HG03469 (cell line): ENCODE measurements at regions not wholly inside any gene's neighbourhood (a gene's known extent, or its start where the extent isn't known, plus 50 kb on each side); places are given as distances from the start of the nearest gene placed in this dataset.

Experiments used
- ATAC-seq: cut with Tn5 transposase; IDR thresholded peaks from one replicate; pipeline ENCODE4 v1.9.1; 2021; ENCODE audit warnings: mild to moderate bottlenecking, moderate library complexity, moderate number of reproducible peaks; ENCODE audit not compliant: unreplicated experiment

DNA sequence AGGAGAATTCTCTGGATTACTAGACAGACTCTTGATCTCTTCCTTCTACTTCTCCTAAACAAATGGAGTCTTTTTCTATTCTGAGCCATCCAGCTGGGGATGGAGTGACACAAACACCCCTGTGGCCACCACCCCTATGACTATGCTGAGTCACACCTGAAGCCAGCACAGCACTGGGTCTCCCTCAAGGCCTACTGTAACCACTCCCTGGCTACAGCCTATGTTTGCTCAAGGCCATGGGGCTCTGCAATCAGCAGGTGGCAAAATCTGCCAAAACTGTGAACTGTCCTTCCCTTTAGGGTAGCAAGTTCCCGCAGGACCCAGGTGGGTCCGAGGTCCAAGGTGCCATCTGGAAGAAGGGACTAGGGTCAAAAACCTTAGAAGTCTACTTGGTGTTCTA, 132.3 kb downstream of the TINAG start:
- no peak for ATAC-seq

DNA sequence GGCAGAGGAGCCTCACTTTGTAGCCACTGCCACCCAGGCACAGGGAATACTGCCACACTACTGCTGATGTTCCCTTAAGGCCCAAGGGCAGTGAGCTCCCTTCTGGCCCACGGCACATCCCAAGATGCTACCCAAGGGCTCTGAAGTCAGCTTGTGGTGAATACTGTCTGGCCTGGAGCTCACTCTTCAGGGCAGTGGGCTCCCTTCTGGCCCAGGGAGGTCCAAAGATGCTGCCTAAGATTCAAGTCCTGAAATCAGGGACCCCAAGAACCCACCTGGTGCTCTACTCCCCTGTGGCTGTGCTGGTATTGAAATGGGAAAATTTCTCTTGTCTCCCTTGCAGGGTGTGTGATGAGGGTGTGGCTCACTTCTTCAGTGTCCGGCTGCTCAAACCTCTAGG, 132.8 kb downstream of the TINAG start:
- no peak for ATAC-seq

DNA sequence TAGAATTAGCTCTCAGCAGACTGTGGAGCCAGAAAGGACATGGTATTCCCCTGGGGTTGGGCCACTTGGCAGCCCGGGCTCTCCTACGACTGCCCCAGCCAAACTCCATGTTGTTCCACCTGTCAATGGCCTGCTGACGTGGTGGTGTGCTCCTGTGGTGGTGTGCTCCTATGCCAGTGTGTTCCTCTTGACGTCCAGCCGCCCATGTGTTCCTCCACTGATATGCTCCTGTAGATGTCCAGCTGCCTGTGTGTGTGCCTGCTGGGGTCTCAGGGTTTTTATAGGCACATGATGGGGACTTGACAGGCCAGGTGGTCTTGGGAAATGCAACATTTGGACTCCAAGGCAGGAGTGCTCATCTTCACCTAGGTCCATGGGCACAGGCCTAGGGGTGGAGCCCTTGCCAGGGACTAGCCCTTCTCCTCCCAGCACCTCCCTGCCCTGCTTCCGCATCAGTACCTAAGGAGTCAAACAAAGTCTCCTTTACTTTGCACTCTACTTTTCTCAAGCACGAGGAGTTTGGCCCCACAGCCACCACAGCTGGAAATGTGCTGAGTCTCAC, 133.5 kb downstream of the TINAG start:
- ATAC-seq, result no peak

DNA sequence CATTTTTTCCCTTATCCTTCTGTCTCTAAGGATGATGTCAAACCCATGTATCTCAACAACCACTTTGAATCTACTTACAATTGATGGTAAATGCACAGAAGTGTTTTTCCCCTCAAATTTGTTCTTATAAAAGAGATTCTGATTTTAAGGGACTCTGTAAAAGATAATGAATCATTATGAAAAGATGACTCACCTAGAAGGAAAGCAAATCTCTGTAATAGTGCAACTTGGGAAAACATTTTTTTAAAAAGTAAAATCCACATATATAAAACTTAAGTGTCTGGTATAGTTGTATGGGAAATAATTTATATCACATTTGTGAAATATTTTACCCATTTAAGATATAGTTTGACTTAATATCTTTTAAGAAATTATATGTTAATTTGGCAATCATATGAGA, 137.0 kb downstream of the TINAG start:
- ATAC-seq, result no peak

DNA sequence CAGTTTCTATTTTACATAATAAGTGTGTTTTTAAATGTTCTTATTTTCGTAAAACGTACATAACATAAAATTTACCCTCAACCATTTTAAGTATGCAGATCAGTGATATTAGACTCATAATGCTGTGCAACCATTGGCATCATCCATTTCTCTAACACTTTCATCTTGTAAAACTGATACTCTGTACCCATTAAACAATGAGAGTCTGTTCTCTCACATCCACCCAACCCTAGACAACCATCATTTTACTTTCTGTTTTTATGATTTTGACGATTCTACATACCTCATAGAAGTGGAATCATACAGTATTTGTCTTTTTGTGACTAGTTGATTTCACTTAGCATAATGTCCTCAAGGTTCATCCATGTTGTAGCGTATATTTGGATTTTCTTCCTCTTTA, 140.4 kb downstream of the TINAG start:
- no peak for ATAC-seq

DNA sequence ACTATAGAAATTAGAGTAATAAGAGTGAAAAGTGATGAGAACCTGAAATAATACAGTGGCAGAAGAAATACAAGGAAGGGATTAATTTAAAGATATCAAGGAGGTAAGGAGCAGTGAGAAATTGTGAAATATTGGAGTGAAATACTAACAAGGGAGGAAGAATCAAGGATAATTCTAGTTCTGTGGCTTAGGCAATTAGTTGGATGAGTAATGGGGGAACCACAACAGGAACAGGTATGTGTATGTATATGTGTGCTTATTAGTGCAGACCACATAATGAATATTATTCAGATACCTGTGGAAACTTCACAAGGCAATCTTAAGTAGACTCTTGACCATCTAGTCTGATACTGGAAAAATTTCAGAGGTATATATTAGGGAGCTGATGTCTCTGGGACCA, 143.3 kb downstream of the TINAG start:
- ATAC-seq, result no peak

DNA sequence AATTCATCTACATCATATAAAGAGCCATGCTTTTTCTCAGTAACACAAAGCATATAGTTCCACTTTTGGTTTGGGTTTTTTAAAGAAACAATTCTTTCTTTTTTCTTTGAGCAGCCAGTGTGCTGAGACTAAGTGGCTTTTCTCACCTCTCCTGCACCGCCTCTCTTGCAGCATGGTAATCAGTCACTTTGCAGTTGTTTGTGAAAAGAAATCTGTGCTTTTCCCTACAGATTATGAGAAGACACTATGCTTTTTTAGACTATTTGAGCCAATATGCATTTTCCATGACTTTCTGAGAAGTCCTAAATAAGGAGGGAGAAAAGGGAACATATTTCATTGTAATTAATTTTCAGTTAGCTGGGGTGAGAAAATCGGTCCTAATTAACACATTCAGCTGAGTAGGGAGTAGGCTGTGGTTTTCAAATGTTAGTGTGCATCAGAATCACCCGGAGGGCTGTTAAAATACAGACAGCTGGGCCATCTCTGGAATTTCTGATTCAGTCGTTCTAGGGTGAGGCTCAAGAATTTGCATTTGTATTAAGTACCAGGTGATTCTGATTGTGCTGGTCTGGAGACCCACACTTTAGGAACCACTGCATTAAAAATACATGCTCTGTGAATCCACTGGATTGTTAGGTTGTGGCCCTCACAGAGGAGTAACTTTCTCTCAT, 155.2 kb downstream of the TINAG start:
- no peak for ATAC-seq

DNA sequence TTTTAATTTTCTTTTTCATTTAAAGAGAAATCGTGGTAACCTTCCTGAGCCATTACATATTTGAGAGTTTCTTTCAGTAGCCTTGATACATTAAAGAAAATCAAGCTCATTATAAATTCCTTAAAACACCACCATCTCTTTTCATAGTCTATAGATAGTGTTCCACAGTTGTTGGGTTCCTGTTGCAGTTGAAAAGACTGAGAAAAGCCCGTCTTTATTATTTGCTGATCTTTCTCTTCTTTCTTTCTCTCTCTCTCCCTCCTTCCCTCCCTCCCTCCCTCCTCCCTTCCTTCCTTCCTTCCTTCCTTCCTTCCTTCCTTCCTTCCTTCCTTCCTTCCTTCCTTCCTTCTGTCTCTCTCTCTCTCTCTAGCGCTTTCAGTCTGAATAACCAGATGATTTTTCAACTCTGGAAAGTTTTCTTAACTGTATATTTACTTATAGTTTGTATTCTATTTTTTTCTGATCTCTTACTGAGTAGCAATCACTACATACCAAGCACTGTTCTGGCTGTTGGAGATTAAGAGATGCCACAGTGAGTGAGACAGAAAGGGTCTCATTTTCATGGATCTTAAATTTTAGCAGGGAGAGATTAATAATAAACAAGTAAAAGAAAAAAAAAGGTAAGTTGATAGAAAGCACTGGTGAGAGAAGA, 157.5 kb downstream of the TINAG start:
- no peak for ATAC-seq

DNA sequence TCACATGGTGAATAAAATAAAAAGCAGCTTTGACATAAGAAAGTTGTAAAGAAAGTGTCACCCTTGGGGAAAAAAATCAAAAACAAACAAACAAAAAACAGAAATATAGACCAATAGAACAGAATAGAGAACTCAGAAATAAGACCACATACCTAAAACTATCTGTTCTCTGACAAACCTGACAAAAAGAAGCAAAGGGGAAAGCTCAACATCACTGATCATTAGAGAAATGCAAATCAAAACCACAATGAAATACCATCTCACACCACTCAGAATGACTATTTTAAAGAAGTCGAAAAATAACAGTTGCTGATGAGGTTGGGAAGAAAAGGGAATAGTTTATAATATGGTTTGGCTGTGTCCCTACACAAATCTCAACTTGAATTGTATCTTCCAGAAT, 159.1 kb downstream of the TINAG start:
- ATAC-seq, result no peak

DNA sequence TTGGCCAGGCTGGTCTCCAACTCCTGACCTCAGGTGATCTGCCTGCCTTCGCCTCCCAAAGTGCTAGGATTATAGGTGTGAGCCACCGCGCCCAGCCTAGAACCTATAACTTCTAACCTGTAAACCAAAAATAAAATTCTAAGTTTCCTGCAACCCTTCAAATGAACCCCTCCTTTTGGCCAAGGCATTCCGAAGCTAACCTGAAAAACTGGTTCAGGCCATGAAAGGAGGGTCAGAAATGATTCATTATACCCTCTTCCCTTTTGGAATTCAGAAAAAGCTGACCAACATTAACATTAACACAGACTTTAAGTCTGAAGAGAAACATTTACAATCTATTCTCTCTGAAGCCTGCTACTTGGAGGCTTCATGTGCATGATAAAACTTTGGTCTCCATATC, 165.1 kb downstream of the TINAG start:
- no peak for ATAC-seq

DNA sequence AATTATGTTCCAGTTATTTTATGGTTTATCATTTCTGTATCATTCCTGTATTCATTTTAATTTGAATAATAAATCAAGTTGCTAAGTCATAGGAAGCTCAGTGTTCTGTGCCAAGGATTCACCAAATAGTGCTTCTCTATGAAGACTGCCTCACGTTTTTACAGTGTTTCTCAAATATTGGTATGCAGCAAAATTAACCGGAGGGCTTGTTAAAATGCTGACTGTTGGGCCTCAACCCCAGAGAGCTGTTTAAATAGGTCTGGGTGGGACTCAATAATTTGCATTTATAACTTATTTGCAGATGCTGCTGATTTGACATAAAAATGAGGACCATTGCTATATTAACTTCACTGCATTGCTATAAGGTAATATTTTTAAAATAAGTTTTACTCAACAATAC, 166.7 kb downstream of the TINAG start:
- ATAC-seq, result no peak

DNA sequence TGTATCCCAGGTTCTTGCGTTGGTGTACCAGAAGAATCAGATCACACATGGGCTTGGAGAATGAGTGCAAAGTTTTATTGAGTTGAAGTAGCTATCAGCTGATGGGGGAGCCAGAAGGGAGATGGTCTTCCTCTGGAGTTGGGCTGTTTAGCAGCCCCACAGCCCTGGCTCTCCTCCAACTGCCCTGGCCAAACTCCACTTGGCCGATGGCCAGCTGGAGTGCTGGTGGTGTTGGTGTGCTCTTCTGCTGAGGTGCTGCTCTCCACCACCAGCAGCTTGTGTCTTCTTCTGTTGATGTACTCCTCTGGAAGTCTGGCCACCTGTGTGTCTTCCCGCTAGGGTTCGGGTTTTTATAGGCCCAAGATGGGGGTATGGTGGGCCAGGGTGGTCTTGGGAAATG, 172.8 kb downstream of the TINAG start:
- no peak for ATAC-seq

DNA sequence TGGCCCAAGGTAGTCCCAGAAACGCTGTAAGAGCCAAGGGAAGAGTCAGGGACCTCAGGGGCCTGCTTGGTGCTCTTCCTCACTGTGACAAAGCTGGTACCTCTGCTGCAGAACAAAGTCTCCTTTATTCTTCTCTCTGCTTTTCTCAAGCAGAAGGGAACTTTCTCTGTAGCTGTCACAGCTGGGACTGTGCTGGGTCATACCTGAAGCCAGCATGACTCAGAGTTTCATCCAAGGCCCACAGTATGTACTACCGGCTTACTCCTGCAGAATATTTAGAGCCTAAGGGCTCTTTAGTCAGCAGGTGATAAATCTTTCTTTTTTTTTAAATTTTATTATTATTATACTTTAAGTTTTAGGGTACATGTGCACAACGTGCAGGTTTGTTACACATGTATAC, 183.2 kb downstream of the TINAG start:
- no peak for ATAC-seq

DNA sequence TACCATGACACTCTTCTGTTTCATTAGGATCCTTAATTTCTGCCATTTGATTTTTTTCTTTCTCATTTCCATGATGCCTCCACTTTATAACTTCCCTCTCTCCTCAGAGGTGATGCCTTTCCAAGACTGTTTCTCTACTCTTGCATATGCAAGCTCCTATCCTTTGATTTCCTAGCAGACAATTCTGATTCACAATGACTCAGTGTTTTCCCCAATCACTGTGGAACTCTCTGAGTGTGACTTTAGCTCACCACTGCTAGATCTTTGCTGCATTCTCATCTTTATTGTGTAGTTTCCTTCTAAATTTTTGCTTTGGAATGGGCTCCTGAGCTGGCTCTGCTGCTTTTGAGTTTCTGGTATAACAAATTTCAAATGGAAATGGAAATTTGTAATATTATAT, 184.9 kb downstream of the TINAG start:
- ATAC-seq, result no peak

DNA sequence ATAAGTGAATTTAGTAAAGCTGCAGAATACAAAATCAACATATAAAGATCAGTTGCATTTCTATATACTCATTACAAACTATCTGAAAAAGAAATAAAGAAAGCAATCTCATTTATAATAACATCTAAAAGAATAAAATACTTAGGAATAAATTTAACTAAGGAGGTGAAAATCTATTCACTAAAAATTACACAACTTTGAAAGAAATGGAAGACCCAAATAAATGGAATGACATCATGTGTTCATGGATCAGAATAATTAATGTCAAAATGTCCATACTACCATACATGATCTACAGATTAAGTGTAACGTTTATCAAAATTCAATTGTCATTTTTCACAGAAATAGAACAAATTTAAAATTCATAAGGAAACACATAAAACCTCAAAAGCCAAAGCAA, 194.9 kb downstream of the TINAG start:
- ATAC-seq, result no peak

DNA sequence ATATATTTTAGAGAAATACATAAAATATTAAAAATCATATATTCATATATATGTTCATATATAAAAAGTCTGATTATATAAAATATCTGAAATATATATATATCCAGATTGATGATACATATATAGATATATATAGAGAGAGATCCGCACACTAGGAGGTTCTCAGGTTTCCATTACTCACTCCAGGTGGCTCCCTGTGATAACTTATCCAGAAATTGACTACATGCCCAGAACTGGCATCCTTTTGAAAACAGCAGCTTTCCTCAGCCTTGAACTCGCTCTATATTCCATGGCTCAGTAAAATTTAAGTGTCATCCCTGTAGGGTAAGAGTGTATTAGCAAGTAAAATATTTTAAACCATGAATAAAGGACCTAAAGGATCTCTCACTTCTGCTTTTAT, 206.8 kb downstream of the TINAG start:
- no peak for ATAC-seq

DNA sequence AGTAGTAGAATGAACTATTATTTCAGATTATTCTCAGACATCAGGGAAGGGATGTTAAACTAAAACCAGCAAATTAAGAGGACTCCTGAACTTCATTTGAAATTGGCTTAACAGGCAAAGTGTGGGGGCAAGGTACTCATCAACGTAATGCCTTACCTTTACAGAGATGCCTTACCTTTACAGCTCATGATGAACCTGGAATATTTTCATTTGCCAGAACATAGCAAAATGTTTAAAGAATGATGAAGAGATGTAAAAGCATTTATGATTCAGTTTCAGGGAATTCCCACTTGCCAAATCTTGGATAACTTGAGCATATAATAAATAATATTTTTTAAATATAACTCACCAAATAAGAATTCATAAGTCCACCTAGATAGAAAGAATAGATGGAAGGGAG, 207.5 kb downstream of the TINAG start:
- no peak for ATAC-seq

DNA sequence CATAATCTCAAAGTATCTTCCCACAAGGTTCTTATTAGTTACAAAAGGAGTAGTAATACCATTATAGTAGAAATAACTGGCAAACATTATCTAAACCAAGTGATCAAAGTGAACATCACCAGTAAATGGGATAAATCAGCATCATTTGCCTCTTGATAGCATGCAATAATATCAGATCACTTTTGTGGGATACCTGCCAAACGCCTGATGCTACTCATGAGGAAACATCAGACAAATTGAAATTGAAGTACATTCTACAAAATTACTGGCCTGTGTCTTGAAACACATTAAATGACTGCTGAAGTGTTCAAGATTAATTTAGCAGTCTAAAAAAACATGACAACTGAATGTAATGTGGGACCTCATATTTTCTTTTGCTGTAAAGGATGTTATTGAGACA, 208.1 kb downstream of the TINAG start:
- no peak for ATAC-seq

DNA sequence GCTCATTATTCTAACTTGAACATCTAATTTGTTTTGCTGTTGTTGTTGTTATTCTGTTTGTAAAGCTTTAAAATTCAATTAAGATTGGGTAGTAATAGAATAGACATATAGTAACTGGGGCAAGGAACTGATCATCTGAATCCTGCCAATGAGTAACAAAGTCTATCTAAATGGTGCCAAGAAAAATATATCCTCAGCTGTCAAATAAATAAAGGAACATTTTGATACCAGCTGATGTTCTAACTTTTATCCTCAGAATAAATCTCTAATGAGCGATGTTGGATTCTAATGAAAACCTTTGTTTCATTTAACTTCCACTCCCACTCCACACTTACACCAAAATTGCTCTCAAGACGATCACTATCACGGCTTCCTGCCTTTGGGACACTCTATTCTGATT, 210.9 kb downstream of the TINAG start:
- no peak for ATAC-seq

DNA sequence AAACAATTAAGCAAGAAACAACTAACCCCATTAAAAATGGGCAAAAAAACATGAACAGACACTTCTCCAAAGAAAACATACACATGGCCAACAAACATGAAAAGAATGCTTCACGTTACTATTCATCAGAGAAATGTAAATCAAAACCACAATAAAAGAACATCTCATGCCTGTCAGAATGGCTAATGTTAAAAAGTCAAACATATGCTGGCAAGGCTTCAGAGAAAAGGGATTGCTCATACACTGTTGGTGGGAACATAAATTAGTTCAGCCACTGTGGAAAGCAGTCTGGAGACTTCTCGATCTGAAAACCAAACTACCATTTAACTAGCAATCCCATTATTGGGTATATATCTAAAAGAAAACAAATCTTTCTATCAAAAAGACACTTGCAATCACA, 217.5 kb downstream of the TINAG start:
- ATAC-seq, result no peak

DNA sequence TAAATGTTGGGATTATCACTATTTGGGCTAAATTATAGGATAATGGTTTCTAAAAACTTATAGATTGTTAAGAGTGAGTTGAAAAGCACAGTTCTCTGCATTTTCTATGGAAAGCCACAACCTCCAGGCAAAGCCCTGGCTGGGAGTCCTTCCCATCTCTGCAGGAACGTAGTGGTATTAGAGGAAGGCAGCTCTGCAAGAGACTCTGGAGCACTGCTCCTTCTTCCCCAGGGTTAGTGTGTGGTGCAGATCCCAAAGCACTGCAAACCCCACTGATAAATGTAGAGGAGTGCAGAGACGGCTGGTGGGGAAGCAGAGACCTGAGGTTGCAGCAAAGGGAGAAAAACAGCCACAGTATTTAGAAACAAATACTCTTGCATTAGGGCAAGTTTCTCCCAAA, 225.3 kb downstream of the TINAG start:
- no peak for ATAC-seq

DNA sequence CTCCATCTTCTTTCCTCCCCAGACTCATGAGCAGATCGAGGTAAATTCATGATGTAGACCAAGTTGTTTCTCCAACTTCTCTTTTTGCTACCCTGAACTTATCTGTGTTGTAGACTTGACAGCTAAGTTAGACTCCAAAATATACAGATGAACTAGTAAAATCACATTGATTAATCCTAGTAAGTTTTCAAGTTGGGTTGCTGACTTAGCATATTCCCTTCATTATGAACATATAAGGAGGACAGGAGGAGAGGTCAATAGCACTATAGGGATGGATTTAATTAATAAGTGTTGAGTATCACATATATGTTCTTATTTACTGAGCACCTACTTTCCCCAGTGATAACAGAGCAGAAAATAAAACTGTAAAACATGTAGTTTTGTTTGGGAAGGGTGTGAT, 227.3 kb downstream of the TINAG start:
- ATAC-seq, result no peak

DNA sequence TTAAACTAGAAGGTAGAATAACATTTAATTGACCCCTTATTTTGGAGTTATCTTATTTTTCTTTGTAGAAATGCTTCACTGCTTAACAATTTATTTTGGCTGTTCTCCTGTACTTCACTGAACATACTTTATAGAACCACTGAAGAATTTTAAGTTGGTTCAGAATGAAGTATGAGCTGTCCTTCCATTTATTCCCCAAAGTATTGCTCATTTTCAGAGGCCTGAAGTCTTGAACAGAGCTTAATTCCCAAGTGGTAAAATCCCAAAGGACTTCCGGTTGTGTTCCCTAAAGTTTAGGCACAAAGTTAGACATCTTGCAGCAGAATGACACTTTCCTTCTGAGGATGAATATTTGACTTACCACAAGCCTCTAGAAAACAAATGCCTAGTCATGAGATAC, 233.3 kb downstream of the TINAG start:
- ATAC-seq, result no peak
